H1 (cell line): ENCODE measurements at regions not wholly inside any gene's neighbourhood (a gene's known extent, or its start where the extent isn't known, plus 50 kb on each side); places are given as distances from the start of the nearest gene placed in this dataset.

ENCODE experiments used
- CBX5 ChIP-seq: fragments of 300-800, 300-1000 bp; sonication (generic); IDR thresholded peaks from 2 replicates; pipeline ENCODE4 v1.7.1; 2016; ENCODE audit warnings: antibody characterized with exemption, low read length, low read depth
- TEAD4 ChIP-seq: IDR thresholded peaks from 2 replicates; pipeline ENCODE4 v1.6.1; 2012; ENCODE audit warnings: low read depth, low read length, inconsistent platforms, mixed read lengths
- TF ChIP-seq, protein P1 (sequence below): fragments of 300-600 bp; sonication (generic); IDR thresholded peaks from 2 replicates; pipeline ENCODE4 v1.7.1; 2012; ENCODE audit warnings: low read length, moderate library complexity, mild to moderate bottlenecking, inconsistent platforms; ENCODE audit not compliant: insufficient replicate concordance

DNA sequence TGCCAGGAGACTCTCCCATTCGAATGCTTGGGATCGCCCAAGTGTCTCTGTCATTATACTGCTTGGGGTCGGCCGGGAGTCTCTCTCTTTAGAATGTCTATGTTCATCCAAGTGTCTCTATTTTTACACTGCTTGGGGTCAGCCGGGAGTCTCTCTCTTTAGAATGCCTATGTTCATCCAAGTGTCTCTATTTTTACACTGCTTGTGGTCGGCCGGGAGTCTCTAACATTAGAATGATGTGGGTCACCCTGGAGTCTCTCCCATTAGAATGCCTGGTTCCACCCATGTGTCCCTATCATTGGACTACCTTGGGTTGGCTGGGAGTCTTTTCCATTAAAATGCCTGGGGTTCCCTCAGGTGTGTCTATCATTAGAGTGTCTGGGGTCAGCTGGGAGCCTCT lies 2230.4 kb downstream of the TP53TG3F start (continued):
- TF ChIP-seq, protein P1, sequence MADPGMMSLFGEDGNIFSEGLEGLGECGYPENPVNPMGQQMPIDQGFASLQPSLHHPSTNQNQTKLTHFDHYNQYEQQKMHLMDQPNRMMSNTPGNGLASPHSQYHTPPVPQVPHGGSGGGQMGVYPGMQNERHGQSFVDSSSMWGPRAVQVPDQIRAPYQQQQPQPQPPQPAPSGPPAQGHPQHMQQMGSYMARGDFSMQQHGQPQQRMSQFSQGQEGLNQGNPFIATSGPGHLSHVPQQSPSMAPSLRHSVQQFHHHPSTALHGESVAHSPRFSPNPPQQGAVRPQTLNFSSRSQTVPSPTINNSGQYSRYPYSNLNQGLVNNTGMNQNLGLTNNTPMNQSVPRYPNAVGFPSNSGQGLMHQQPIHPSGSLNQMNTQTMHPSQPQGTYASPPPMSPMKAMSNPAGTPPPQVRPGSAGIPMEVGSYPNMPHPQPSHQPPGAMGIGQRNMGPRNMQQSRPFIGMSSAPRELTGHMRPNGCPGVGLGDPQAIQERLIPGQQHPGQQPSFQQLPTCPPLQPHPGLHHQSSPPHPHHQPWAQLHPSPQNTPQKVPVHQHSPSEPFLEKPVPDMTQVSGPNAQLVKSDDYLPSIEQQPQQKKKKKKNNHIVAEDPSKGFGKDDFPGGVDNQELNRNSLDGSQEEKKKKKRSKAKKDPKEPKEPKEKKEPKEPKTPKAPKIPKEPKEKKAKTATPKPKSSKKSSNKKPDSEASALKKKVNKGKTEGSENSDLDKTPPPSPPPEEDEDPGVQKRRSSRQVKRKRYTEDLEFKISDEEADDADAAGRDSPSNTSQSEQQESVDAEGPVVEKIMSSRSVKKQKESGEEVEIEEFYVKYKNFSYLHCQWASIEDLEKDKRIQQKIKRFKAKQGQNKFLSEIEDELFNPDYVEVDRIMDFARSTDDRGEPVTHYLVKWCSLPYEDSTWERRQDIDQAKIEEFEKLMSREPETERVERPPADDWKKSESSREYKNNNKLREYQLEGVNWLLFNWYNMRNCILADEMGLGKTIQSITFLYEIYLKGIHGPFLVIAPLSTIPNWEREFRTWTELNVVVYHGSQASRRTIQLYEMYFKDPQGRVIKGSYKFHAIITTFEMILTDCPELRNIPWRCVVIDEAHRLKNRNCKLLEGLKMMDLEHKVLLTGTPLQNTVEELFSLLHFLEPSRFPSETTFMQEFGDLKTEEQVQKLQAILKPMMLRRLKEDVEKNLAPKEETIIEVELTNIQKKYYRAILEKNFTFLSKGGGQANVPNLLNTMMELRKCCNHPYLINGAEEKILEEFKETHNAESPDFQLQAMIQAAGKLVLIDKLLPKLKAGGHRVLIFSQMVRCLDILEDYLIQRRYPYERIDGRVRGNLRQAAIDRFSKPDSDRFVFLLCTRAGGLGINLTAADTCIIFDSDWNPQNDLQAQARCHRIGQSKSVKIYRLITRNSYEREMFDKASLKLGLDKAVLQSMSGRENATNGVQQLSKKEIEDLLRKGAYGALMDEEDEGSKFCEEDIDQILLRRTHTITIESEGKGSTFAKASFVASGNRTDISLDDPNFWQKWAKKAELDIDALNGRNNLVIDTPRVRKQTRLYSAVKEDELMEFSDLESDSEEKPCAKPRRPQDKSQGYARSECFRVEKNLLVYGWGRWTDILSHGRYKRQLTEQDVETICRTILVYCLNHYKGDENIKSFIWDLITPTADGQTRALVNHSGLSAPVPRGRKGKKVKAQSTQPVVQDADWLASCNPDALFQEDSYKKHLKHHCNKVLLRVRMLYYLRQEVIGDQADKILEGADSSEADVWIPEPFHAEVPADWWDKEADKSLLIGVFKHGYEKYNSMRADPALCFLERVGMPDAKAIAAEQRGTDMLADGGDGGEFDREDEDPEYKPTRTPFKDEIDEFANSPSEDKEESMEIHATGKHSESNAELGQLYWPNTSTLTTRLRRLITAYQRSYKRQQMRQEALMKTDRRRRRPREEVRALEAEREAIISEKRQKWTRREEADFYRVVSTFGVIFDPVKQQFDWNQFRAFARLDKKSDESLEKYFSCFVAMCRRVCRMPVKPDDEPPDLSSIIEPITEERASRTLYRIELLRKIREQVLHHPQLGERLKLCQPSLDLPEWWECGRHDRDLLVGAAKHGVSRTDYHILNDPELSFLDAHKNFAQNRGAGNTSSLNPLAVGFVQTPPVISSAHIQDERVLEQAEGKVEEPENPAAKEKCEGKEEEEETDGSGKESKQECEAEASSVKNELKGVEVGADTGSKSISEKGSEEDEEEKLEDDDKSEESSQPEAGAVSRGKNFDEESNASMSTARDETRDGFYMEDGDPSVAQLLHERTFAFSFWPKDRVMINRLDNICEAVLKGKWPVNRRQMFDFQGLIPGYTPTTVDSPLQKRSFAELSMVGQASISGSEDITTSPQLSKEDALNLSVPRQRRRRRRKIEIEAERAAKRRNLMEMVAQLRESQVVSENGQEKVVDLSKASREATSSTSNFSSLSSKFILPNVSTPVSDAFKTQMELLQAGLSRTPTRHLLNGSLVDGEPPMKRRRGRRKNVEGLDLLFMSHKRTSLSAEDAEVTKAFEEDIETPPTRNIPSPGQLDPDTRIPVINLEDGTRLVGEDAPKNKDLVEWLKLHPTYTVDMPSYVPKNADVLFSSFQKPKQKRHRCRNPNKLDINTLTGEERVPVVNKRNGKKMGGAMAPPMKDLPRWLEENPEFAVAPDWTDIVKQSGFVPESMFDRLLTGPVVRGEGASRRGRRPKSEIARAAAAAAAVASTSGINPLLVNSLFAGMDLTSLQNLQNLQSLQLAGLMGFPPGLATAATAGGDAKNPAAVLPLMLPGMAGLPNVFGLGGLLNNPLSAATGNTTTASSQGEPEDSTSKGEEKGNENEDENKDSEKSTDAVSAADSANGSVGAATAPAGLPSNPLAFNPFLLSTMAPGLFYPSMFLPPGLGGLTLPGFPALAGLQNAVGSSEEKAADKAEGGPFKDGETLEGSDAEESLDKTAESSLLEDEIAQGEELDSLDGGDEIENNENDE: no peak
- TF ChIP-seq CBX5 (no peak), TEAD4 (no peak)
- TF ChIP-seq, all 59 proteins: peak for 0
